BJ (cell line): ENCODE measurements at regions not wholly inside any gene's neighbourhood (a gene's known extent, or its start where the extent isn't known, plus 50 kb on each side); places are given as distances from the start of the nearest gene placed in this dataset.

Experiments
- CTCF ChIA-PET: fragments of 350-600 bp; formaldehyde crosslinking; extraction: SDS; loops from one replicate; lab custom pipeline; 2021; ENCODE audit warnings: antibody characterized with exemption, inconsistent platforms; lab: Yijun Ruan, JAX
- POLR2A ChIA-PET: fragments of 300-600 bp; sonication (Branson Sonifier 250); formaldehyde crosslinking; extraction: SDS; loops from one replicate; lab custom pipeline; 2021; ENCODE audit warnings: antibody characterized with exemption; lab: Charles Lee
- DNase-seq: peaks from one replicate; pipeline ENCODE4 v3.0.0-alpha.2; 2011; ENCODE audit warnings: low read depth
- H3K27me3 ChIP-seq: 2 replicates; pipeline ENCODE4 v1.6.0; 2011; ENCODE audit warnings: low read length; ENCODE audit not compliant: control insufficient read depth, insufficient read depth
- H3K36me3 ChIP-seq: 2 replicates; pipeline ENCODE4 v1.5.1; 2011; ENCODE audit warnings: low read length; ENCODE audit not compliant: control insufficient read depth, insufficient read depth
- H3K4me3 ChIP-seq: 2 replicates; pipeline ENCODE4 v1.5.1; 2011; ENCODE audit warnings: low read depth, mild to moderate bottlenecking, control low read depth, low read length
- CTCF ChIP-seq: IDR thresholded peaks from 2 replicates; pipeline ENCODE4 v1.5.1; 2011; ENCODE audit warnings: low read depth, mild to moderate bottlenecking, control low read depth, inconsistent platforms, low read length, moderate library complexity; ENCODE audit not compliant: insufficient read depth

DNA sequence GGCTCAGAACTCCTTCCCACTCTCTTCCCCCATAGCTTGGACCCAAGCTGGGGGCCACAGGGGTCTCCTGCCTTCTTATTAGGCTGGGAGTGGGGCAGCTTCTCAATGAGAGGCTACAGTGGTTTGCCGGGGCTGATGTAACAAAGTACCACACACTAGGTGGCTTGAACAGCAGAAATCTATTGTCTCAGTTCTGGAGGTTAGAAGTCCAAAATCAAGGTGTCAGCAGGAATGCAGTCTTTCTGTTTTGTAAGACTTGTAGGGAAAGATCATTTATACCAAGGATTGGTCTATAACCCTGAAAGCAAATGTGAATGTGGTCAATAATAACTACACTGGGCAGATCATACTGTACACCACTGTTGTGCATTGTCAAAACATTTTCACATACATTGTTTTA is 124.5 kb upstream of the ARHGAP5 start:
- DNase-seq, result no peak
- TF ChIP-seq CTCF, result no peak
- ChIA-PET CTCF (no interaction called here), POLR2A (no interaction called here)
- Histone ChIP-seq H3K36me3 (no peaks in the 10 kb centered on the region), H3K4me3 (no peak overlapping the region), H3K27me3 (0 out of 2 replicates have a peak, but pooled peaks cover 1% of the 10 kb centered on the region)

DNA sequence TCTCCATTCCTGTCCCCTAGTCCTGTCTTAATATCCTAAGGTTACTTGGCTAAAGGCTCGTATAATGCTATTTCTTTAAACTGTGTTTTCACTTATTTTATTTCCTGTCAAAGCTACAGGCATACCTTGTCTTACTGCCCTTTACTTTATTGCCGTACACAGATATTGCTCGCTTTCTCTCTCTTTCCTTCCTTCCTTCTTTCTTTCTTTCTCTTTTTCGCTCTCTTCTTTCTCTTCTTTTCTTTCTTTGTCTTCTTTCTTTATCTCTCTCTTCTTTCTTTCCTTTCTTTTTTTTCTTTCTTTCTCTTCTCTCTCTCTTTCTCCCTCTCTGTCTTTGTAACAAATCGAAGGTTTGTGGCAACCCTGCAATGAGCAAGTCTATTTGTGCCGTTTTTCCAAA is 123.9 kb upstream of the ARHGAP5 start:
- POLR2A ChIA-PET, result no interaction called here
- no peak for TF ChIP-seq CTCF
- no peak for DNase-seq
- H3K27me3 ChIP-seq, result 0 out of 2 replicates have a peak, but pooled peaks cover 1% of the 10 kb centered on the region
- CTCF ChIA-PET, result no interaction called here
- H3K4me3 ChIP-seq, result no peak overlapping the region
- no peaks in the 10 kb centered on the region for H3K36me3 ChIP-seq

DNA sequence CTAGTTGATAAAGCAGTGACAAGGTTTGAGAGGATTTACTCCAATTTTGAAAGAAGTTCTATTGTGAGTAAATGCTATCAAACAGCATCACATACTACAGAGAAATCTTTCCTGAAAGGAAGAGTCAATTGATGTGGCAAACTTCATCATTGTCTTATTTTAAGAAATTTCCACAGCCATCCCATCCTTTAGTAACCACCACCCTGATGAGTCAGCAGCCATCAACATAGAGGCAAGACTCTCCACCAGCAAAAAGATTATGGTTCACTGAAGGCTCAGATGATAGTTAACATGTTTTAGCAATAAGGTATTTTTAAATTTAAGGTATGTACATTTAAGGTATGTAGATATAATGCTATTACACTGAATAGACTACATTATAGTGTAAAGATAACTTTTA is 122.1 kb upstream of the ARHGAP5 start:
- DNase-seq, result no peak
- ChIA-PET POLR2A (no interaction called here), CTCF (interaction anchor here (0.6 to 1.4 kb wide), 2 partner anchors 21 to 415 kb away, joined by 3 to 4 read pairs; no protein-coding TSS in a partner anchor)
- H3K4me3 ChIP-seq, result no peak overlapping the region
- H3K27me3 ChIP-seq, result 0 out of 2 replicates have a peak, but pooled peaks cover 1% of the 10 kb centered on the region
- H3K36me3 ChIP-seq, result no peaks in the 10 kb centered on the region
- TF ChIP-seq CTCF, result no peak

DNA sequence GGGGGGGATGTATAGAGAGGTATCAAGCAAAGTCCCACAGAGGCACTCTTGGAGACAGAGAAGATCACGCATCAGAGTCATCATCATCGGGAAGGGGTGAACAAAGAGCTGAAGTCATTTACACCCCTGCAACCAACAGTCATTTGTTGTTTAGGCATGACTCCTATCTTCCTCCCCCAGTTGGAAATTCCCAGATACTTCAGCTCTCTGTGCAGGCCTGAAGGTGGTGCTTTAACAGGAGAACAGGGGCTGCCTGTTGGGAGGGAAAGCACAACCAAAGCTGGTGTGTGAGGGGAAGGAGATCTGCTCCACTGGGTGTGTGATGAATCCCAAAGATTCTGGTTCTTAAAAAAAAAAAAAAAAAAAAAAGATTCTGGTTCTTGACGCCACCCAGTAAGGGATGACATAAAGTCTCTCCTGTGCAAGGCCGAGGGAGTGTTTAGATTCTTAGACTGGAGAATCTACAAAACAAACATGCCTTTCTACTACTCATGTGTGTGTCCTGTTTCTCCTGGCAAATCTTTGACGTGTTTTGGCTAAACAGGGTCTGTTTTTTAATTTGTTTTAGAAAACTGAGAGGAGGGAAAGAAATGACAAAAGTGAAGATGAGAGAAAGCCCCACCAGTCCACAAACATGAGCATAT is 121.0 kb upstream of the ARHGAP5 start:
- ChIA-PET POLR2A (no interaction called here), CTCF (interaction anchor here (1.4 kb wide), 1 partner anchor 22 kb away, joined by 3 read pairs; no protein-coding TSS in a partner anchor)
- no peak for DNase-seq
- Histone ChIP-seq H3K27me3 (0 out of 2 replicates have a peak, but pooled peaks cover 1% of the 10 kb centered on the region), H3K4me3 (no peak overlapping the region), H3K36me3 (no peaks in the 10 kb centered on the region)
- TF ChIP-seq CTCF, result no peak

- POLR2A ChIA-PET, result no interaction called here
- no peak for TF ChIP-seq CTCF
- H3K27me3 ChIP-seq, result 0 out of 2 replicates have a peak, but pooled peaks cover 1% of the 10 kb centered on the region
- DNase-seq, result no peak
- no peak overlapping the region for H3K4me3 ChIP-seq
- no peaks in the 10 kb centered on the region for H3K36me3 ChIP-seq
- CTCF ChIA-PET, result no interaction called here
Observed at GRCh38 chr14:31957565-31957964, 119.5 kb upstream of the ARHGAP5 start.
